Thyroid gland (tissue), 4 donors: ENCODE measurements at regions not wholly inside any gene's neighbourhood (a gene's known extent, or its start where the extent isn't known, plus 50 kb on each side); places are given as distances from the start of the nearest gene placed in this dataset.

Experiments
- POLR2A ChIP-seq, 2 donors: fragments of 450-650 bp; IDR thresholded peaks; one replicate each; pipeline ENCODE4 v1.6.1; 2017; ENCODE audit warnings: antibody characterized with exemption in 2 of 2, mild to moderate bottlenecking in 2 of 2, moderate library complexity in 1 of 2
- TF ChIP-seq, protein P1 (sequence below), 6 experiments: fragments of 200-600 bp in 3 of 6; fragments of 450-650 bp in 3 of 6; sonication (generic) in 3 of 6; IDR thresholded peaks; one replicate each; pipeline ENCODE4 v1.5.1; 2016 to 2019; ENCODE audit warnings: antibody characterized with exemption in 6 of 6, mild to moderate bottlenecking in 2 of 6, inconsistent platforms in 1 of 6, moderate library complexity in 1 of 6

DNA sequence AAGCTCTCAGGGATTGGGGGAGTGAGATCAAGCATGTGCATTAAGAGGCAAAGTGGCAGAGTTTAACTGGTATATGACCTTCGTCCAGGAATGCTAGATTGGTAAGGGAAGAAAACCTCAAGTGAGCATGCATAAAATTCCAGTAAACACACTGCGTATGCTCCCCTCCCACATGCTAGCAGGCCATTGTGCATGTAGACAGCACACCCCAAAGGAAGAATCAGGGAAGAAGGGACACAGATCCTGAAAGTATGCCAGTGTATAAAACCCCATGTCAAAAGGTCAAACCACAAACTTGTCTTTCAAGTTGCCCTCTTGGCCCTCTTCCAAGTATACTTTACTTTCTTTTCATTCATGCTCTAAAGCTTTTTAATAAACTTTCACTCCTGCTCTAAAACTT lies 405.2 kb upstream of the CNKSR2 start:
- TF ChIP-seq, protein P1, sequence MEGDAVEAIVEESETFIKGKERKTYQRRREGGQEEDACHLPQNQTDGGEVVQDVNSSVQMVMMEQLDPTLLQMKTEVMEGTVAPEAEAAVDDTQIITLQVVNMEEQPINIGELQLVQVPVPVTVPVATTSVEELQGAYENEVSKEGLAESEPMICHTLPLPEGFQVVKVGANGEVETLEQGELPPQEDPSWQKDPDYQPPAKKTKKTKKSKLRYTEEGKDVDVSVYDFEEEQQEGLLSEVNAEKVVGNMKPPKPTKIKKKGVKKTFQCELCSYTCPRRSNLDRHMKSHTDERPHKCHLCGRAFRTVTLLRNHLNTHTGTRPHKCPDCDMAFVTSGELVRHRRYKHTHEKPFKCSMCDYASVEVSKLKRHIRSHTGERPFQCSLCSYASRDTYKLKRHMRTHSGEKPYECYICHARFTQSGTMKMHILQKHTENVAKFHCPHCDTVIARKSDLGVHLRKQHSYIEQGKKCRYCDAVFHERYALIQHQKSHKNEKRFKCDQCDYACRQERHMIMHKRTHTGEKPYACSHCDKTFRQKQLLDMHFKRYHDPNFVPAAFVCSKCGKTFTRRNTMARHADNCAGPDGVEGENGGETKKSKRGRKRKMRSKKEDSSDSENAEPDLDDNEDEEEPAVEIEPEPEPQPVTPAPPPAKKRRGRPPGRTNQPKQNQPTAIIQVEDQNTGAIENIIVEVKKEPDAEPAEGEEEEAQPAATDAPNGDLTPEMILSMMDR (IDR thresholded peaks at IDR 0.05) = no peak
- TF ChIP-seq POLR2A (IDR thresholded peaks at IDR 0.05) = no peak
